ENCODE measurements at regions not wholly inside any gene's neighbourhood (a gene's known extent, or its start where the extent isn't known, plus 50 kb on each side); places are given as distances from the start of the nearest gene placed in this dataset.

- Histone ChIP-seq H2AK5ac (ENCODE audit: low read depth, low read length) (no peak overlapping the region), H4K20me1 (replicated peaks in 1 of 2; ENCODE audit: control insufficient read depth in 1 of 2, insufficient read depth in 2 of 2, low read length in 2 of 2) (no peaks in the 10 kb centered on the region), H3K14ac (ENCODE audit: insufficient read length) (no peak overlapping the region), H3K27ac (ENCODE audit: low read depth, low read length) (no peak overlapping the region), H3K23ac (ENCODE audit: insufficient read length) (no peak overlapping the region), H2BK20ac (ENCODE audit: low read length) (no peak overlapping the region), H3K9ac (replicated peaks in 1 of 4; ENCODE audit: extremely low read depth in 1 of 4, low read depth in 3 of 4, low read length in 3 of 4) (no peak overlapping the region), H3K79me1 (ENCODE audit: low read depth, low read length) (no peaks in the 10 kb centered on the region), H3K36me3 (ENCODE audit: control insufficient read depth in 2 of 4, insufficient read depth in 4 of 4, low read length in 3 of 4) (no peaks in the 10 kb centered on the region), H3K4ac (replicated peaks; ENCODE audit: insufficient read length, low read depth, low read length) (no peak overlapping the region), H2BK15ac (ENCODE audit: low read length) (no peak overlapping the region), H4K5ac (ENCODE audit: insufficient read length, low read depth, low read length) (no peak overlapping the region), H3K4me3 (ENCODE audit: extremely low read depth in 1 of 4, insufficient read depth in 2 of 4, low read depth in 3 of 4, low read length in 4 of 4) (no peak overlapping the region), H3K4me2 (ENCODE audit: insufficient read depth in 1 of 2, low read depth in 2 of 2, low read length in 2 of 2) (no peak overlapping the region), H3K4me1 (replicated peaks in 1 of 4; ENCODE audit: control insufficient read depth in 3 of 4, insufficient read depth in 4 of 4, low read length in 3 of 4) (0 out of 7 replicates have a peak, but pooled peaks cover 0 to under 1% (median 0%) of the 10 kb centered on the region in 4 experiments), H4K8ac (ENCODE audit: extremely low read depth, insufficient read depth, low read length) (no peak overlapping the region), H2BK5ac (ENCODE audit: low read depth, low read length) (no peak overlapping the region), H4K91ac (replicated peaks; ENCODE audit: insufficient read length, low read length) (no peak overlapping the region), H3K23me2 (ENCODE audit: low read depth, low read length) (no peaks in the 10 kb centered on the region), H3K79me2 (ENCODE audit: control insufficient read depth in 1 of 2, insufficient read depth in 2 of 2, low read length in 2 of 2) (no peaks in the 10 kb centered on the region), H2AFZ (ENCODE audit: low read length) (no peak overlapping the region), H2BK120ac (replicated peaks; ENCODE audit: low read depth, low read length) (no peak overlapping the region), H3K9me3 (ENCODE audit: insufficient read depth in 2 of 2, low read depth in 1 of 2, low read length in 1 of 2) (no peaks in the 10 kb centered on the region), H2BK12ac (ENCODE audit: low read depth, low read length) (no peak overlapping the region), H3K27me3 (replicated peaks in 1 of 4; ENCODE audit: control insufficient read depth in 3 of 4, extremely low read depth in 1 of 4, insufficient read depth in 3 of 4, low read length in 3 of 4) (no peaks in the 10 kb centered on the region), H3K18ac (ENCODE audit: extremely low read depth, low read length) (no peak overlapping the region), H3K56ac (replicated peaks; ENCODE audit: insufficient read length, low read depth, low read length) (no peak overlapping the region)
- ChIA-PET POLR2A (ENCODE audit: partially characterized antibody) (no interaction called here), CTCF (ENCODE audit: partially characterized antibody) (interaction anchor here (0.5 to 2.6 kb wide), 4 partner anchors 8 to 379 kb away, joined by 3 to 12 read pairs (median 4); no protein-coding TSS in a partner anchor)
- WGBS, 2 experiments (ENCODE audit: extremely low coverage in 1 of 2, insufficient coverage in 1 of 2, insufficient read length in 1 of 2, insufficient replicate concordance in 2 of 2, low coverage in 1 of 2, low lambda C conversion rate in 2 of 2, missing lambda C conversion rate in 1 of 2), result 85% methylated on average over 2 of the region's 2 CpGs; no CpG with 5 or more reads in 1 of the 2 experiments
- FAIRE-seq (no peak), DNase-seq (ENCODE audit: low read depth in 1 of 2, low spot score in 2 of 2) (no peak)
- TF ChIP-seq HDAC2 (IDR thresholded peaks at IDR 0.05; ENCODE audit: borderline replicate concordance in 1 of 2, low read depth in 2 of 2, low read length in 2 of 2), result no peak
Measured at GRCh38 chr18:60675801-60676200, 303.2 kb upstream of the MC4R start.

Measured in H1 (cell line).